DND-41 (cell line): ENCODE measurements at regions not wholly inside any gene's neighbourhood (a gene's known extent, or its start where the extent isn't known, plus 50 kb on each side); places are given as distances from the start of the nearest gene placed in this dataset.

Experiments
- ATAC-seq: fragments of 200-7000 bp; cut with Tn5 transposase; 3 replicates; pipeline ENCODE4 v1.9.1; 2021; ENCODE audit warnings: low read depth; ENCODE audit not compliant: insufficient read depth
- DNase-seq: peaks from one replicate; pipeline ENCODE4 v3.0.0-alpha.2; 2020
- H2AFZ ChIP-seq: 2 replicates; pipeline ENCODE4 v1.6.0; 2012; ENCODE audit warnings: low read depth, low read length
- H3K27ac ChIP-seq: 2 replicates; pipeline ENCODE4 v1.5.1; 2012; ENCODE audit warnings: low read length, inconsistent platforms
- H3K27me3 ChIP-seq: fragments of 200-600 bp; sonication (generic); 2 replicates; pipeline ENCODE4 v1.6.0; 2012; ENCODE audit warnings: low read length, mild to moderate bottlenecking, inconsistent platforms; ENCODE audit not compliant: insufficient read depth, poor library complexity
- H3K36me3 ChIP-seq: 2 replicates; pipeline ENCODE4 v1.5.1; 2012; ENCODE audit warnings: low read length, inconsistent platforms; ENCODE audit not compliant: insufficient read depth
- H3K4me1 ChIP-seq: 2 replicates; pipeline ENCODE4 v1.5.1; 2012; ENCODE audit warnings: mild to moderate bottlenecking, low read length; ENCODE audit not compliant: insufficient read depth
- H3K4me2 ChIP-seq: 2 replicates; pipeline ENCODE4 v1.6.0; 2012; ENCODE audit warnings: mild to moderate bottlenecking, moderate library complexity, low read length, inconsistent platforms; ENCODE audit not compliant: insufficient read depth
- H3K4me3 ChIP-seq, 2 experiments: fragments of 200-600 bp in 1 of 2; shearing (Covaris generic) in 1 of 2; 2 replicates each; pipeline ENCODE4 v1.5.1; 2012 to 2016; ENCODE audit warnings: inconsistent platforms in 2 of 2, low read length in 2 of 2, mild to moderate bottlenecking in 2 of 2, low read depth in 1 of 2, moderate library complexity in 1 of 2
- H3K79me2 ChIP-seq: 2 replicates; pipeline ENCODE4 v1.6.0; 2012; ENCODE audit warnings: low read length, inconsistent platforms; ENCODE audit not compliant: insufficient read depth
- H3K9ac ChIP-seq: 2 replicates; pipeline ENCODE4 v1.6.0; 2012; ENCODE audit warnings: low read depth, mild to moderate bottlenecking, inconsistent platforms, low read length, moderate library complexity
- H3K9me3 ChIP-seq: 2 replicates; pipeline ENCODE4 v1.5.1; 2012; ENCODE audit warnings: low read length, moderate library complexity, mild to moderate bottlenecking, inconsistent platforms; ENCODE audit not compliant: insufficient read depth, severe bottlenecking
- H4K20me1 ChIP-seq: 2 replicates; pipeline ENCODE4 v1.6.0; 2012; ENCODE audit warnings: low read length; ENCODE audit not compliant: insufficient read depth
- CTCF ChIP-seq: IDR thresholded peaks from 2 replicates; pipeline ENCODE4 v1.5.1; 2012; ENCODE audit warnings: borderline replicate concordance, low read length, moderate library complexity, mild to moderate bottlenecking; ENCODE audit not compliant: poor library complexity, severe bottlenecking; ENCODE audit errors: extremely low read depth
- EZH2 ChIP-seq: IDR thresholded peaks from 3 replicates; pipeline ENCODE4 v1.6.1; 2012; ENCODE audit warnings: borderline replicate concordance, low read depth, mild to moderate bottlenecking, moderate library complexity, low read length, inconsistent platforms; ENCODE audit not compliant: severe bottlenecking

GRCh38 chr9:135330685-135331590, 148.6 kb upstream of the PPP1R26 start:
- TF ChIP-seq CTCF (no peak), EZH2 (no peak)
- H3K36me3 ChIP-seq, result no peaks in the 10 kb centered on the region
- no peaks in the 10 kb centered on the region for H3K9me3 ChIP-seq
- no peaks in the 10 kb centered on the region for H4K20me1 ChIP-seq
- no peak overlapping the region for H3K4me2 ChIP-seq
- no peak overlapping the region for H3K9ac ChIP-seq
- no peak for DNase-seq
- H3K4me1 ChIP-seq, result no peaks in the 10 kb centered on the region
- no peak overlapping the region for H3K4me3 ChIP-seq
- no peaks in the 10 kb centered on the region for H3K27me3 ChIP-seq
- no peak for ATAC-seq
- H2AFZ ChIP-seq, result no peak overlapping the region
- no peaks in the 10 kb centered on the region for H3K79me2 ChIP-seq
- H3K27ac ChIP-seq, result no peak overlapping the region

GRCh38 chr9:135332516-135332915, 147.1 kb upstream of the PPP1R26 start:
- Histone ChIP-seq H3K9me3 (no peaks in the 10 kb centered on the region), H3K9ac (no peak overlapping the region), H2AFZ (no peak overlapping the region), H3K4me2 (no peak overlapping the region), H3K79me2 (no peaks in the 10 kb centered on the region), H3K4me1 (no peaks in the 10 kb centered on the region), H3K27me3 (no peaks in the 10 kb centered on the region), H4K20me1 (no peaks in the 10 kb centered on the region), H3K27ac (no peak overlapping the region), H3K36me3 (no peaks in the 10 kb centered on the region), H3K4me3 (no peak overlapping the region)
- no peak for DNase-seq
- no peak for ATAC-seq
- TF ChIP-seq EZH2 (no peak), CTCF (no peak)

GRCh38 chr9:135332979-135333748, 146.4 kb upstream of the PPP1R26 start:
- H3K9me3 ChIP-seq, result no peaks in the 10 kb centered on the region
- ATAC-seq (no peak), DNase-seq (no peak)
- H3K79me2 ChIP-seq, result no peaks in the 10 kb centered on the region
- no peak overlapping the region for H2AFZ ChIP-seq
- no peak overlapping the region for H3K4me3 ChIP-seq
- no peaks in the 10 kb centered on the region for H3K4me1 ChIP-seq
- no peak overlapping the region for H3K4me2 ChIP-seq
- H3K36me3 ChIP-seq, result no peaks in the 10 kb centered on the region
- H4K20me1 ChIP-seq, result no peaks in the 10 kb centered on the region
- H3K27ac ChIP-seq, result no peak overlapping the region
- H3K27me3 ChIP-seq, result no peaks in the 10 kb centered on the region
- H3K9ac ChIP-seq, result no peak overlapping the region
- TF ChIP-seq CTCF (no peak), EZH2 (no peak)
